T1000 (cell line): ENCODE measurements at regions not wholly inside any gene's neighbourhood (a gene's known extent, or its start where the extent isn't known, plus 50 kb on each side); places are given as distances from the start of the nearest gene placed in this dataset.
"Not testable (repeated sequence)": the region's sequence is repeated elsewhere in the genome, so short reads cannot be mapped to it uniquely, and the experiment has no call there.

ENCODE experiments used
- DNase-seq: peaks from one replicate; lab custom pipeline; 2025; ENCODE audit warnings: mixed read lengths; lab: John Stamatoyannopoulos, UW

- DNase-seq, result no peak
Measured at GRCh38 chr2:142330458-142330857, 199.6 kb upstream of the LRP1B start.

GRCh38 chr2:142325870-142326269, 195.1 kb upstream of the LRP1B start:
- DNase-seq, result no peak

GRCh38 chr2:142323206-142323605, 192.4 kb upstream of the LRP1B start:
- no peak for DNase-seq

- DNase-seq, result no peak
Measured at GRCh38 chr2:142321706-142322280, 191.0 kb upstream of the LRP1B start.

GRCh38 chr2:142320067-142320466, 189.3 kb upstream of the LRP1B start:
- no peak for DNase-seq

- DNase-seq, result no peak
Measured at GRCh38 chr2:142316049-142316448, 185.2 kb upstream of the LRP1B start.

- DNase-seq, result no peak
Measured at GRCh38 chr2:142315346-142315745, 184.5 kb upstream of the LRP1B start.

- no peak for DNase-seq
Measured at GRCh38 chr2:142314164-142314563, 183.3 kb upstream of the LRP1B start.

DNA sequence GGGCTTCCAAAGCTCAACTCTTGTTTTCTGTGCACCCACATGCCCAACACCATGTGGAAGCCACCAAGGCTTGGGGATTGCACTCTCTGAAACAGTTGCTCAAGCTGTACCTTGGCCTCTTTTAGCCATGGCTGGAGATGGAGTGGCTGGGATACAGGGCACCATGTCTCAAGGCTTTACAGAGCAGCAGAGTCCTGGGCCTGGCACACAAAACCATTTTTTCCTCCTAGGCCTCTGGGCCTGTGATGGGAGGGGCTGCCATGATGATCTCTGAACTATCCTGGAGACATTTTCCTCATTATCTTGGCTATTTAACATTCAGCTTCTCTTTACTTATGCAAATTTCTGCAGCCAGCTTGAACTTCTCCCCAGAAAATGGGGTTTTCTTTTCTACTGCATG, 179.7 kb upstream of the LRP1B start:
- no peak for DNase-seq

- no peak for DNase-seq
Measured at GRCh38 chr2:142308744-142309143, 177.9 kb upstream of the LRP1B start.

DNA sequence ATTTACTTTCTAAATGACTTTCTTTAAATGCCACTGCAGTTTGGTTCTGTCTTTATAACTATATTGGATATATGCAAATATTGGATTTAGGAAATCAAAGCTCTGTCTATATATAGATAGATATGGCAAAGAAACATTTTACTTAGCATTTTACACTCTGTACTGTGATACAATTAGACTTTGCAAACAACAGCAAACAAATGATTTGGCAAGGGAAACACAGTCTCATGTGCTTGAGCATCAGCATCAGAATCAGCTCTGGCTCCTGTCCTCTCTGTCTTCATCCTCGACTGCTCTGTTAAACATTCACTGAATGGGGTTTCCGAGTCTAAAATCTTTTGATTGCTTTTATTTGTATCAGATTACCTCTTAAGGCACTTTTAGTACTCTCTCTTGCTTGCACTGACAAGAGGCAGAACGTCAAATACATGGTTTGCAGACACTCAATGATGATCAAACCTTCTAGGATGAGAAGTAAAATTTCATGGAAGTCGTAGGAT, 176.8 kb upstream of the LRP1B start:
- no peak for DNase-seq

DNA sequence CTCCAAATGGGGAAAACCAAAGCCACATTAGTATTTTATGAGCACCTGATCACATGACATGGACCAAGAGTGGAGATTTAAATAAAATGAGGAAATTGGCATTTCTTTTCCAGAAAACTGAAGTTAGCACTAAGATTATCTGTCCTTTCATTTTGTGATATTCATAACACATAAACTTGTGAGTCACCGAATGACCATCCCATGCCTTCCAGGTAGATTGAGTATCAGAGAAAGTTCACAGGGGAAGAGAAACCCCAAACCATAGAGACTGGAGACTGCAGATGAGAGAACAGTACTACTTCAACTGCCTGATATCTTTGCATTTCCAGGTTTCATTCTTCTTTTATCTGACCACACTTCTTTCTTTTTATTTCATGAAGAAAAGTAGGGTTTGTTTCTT, 176.3 kb upstream of the LRP1B start:
- no peak for DNase-seq

DNA sequence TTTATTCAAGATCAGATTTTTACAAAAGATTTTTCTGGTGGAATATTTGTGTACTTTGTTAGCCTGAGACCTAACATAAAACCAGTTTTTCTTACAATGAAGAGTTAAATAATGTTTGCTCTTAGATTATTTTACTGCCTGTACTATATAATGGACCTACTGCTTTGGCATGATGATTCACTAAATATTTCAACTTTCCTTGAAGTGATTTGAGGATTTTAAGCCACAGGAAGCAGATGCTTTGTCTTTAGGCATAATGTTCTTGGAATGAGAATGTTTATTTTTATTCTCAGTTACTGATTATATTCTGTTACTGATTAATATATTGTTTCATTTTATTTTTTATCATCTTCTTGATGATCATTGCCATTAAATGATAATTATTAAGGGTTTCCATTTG, 175.3 kb upstream of the LRP1B start:
- DNase-seq, result no peak

- DNase-seq, result no peak
Measured at GRCh38 chr2:142300517-142300916, 169.7 kb upstream of the LRP1B start.

- DNase-seq, result no peak
Measured at GRCh38 chr2:142299021-142299420, 168.2 kb upstream of the LRP1B start.

- no peak for DNase-seq
Measured at GRCh38 chr2:142294225-142294624, 163.4 kb upstream of the LRP1B start.

GRCh38 chr2:142291969-142292368, 161.2 kb upstream of the LRP1B start:
- no peak for DNase-seq

- no peak for DNase-seq
Measured at GRCh38 chr2:142290931-142291330, 160.1 kb upstream of the LRP1B start.

- DNase-seq, result no peak
Measured at GRCh38 chr2:142286618-142287017, 155.8 kb upstream of the LRP1B start.

GRCh38 chr2:142285480-142285879, 154.7 kb upstream of the LRP1B start:
- no peak for DNase-seq

- not testable (repeated sequence) for DNase-seq
Measured at GRCh38 chr2:142284336-142284735, 153.5 kb upstream of the LRP1B start.

DNA sequence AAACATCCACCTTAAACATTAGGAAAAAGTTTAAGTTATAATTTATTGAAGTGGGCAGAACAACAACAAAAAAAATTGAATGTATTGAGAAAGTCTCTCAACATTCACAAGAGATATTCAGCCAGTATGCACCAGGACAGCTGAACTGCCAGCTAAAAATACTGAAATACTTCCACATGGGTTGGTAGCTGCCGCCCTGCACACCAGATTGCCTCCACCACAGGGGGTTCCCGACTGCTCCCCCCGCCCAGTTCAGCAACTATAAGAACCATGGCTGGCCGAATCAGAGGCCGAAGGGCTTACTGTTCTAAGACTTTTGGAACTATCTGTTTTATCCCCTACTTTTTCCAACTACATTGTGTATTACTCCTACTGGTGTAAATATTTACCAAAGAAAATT, 150.0 kb upstream of the LRP1B start:
- no peak for DNase-seq

DNA sequence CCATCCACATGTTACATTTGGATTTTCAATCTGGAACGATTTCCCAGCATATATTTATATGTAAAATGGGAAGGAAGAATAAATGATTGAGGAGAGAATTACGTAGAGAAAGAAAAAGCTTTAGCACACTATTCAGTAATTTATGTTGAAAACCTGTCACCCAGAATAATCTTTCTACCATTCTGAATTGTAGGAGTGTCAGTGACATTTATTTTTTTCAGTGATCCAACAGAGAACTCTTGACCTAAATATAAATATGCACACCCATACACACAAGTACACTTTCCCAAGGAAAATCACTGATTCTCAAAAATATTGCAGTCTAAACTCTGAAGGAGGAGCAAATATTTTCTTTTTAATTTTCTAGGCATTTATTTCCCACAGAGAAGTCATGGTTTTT, 140.2 kb upstream of the LRP1B start:
- DNase-seq, result no peak

- no peak for DNase-seq
Measured at GRCh38 chr2:142270291-142270690, 139.5 kb upstream of the LRP1B start.

- no peak for DNase-seq
Measured at GRCh38 chr2:142259356-142259755, 128.5 kb upstream of the LRP1B start.
